ENCODE measurements at regions not wholly inside any gene's neighbourhood (a gene's known extent, or its start where the extent isn't known, plus 50 kb on each side); places are given as distances from the start of the nearest gene placed in this dataset.
A peak's percentile ranks its signal among the peaks of the same experiment; 100 is the strongest.
"Not testable (repeated sequence)": the region's sequence is repeated elsewhere in the genome, so short reads cannot be mapped to it uniquely, and the experiment has no call there.

- DNase-seq (ENCODE audit: low spot score) = no peak
These were observed 344.4 kb upstream of the SLC39A10 start for GRCh38 chr2:195312662-195313061.

- DNase-seq (ENCODE audit: low spot score) = no peak
These were observed 348.9 kb upstream of the SLC39A10 start for GRCh38 chr2:195308163-195308562.

- no peak for DNase-seq (ENCODE audit: low spot score)
These were observed 349.3 kb upstream of the SLC39A10 start for GRCh38 chr2:195307751-195308150.

GRCh38 chr2:195304310-195304709 is 352.7 kb upstream of the SLC39A10 start:
- no peak for DNase-seq (ENCODE audit: low spot score)

GRCh38 chr2:195300631-195301030 is 356.4 kb upstream of the SLC39A10 start:
- DNase-seq (ENCODE audit: low spot score) = no peak

- no peak for DNase-seq (ENCODE audit: low spot score)
These were observed 357.4 kb upstream of the SLC39A10 start for GRCh38 chr2:195299600-195299999.

GRCh38 chr2:195296490-195296889 is 360.5 kb upstream of the SLC39A10 start:
- no peak for DNase-seq (ENCODE audit: low spot score)

GRCh38 chr2:195289081-195289480 is 367.9 kb upstream of the SLC39A10 start:
- DNase-seq (ENCODE audit: low spot score) = no peak

- DNase-seq (ENCODE audit: low spot score) = no peak
These were observed 377.1 kb upstream of the SLC39A10 start for GRCh38 chr2:195279840-195280427.

GRCh38 chr2:195270466-195271039 is 386.5 kb upstream of the SLC39A10 start:
- no peak for DNase-seq (ENCODE audit: low spot score)

GRCh38 chr2:195269220-195269619 is 387.8 kb upstream of the SLC39A10 start:
- DNase-seq (ENCODE audit: low spot score) = no peak

- DNase-seq (ENCODE audit: low spot score) = no peak
These were observed 399.0 kb upstream of the SLC39A10 start for GRCh38 chr2:195257979-195258378.

- DNase-seq (ENCODE audit: low spot score) = no peak
These were observed 405.0 kb upstream of the SLC39A10 start for GRCh38 chr2:195252018-195252417.

- no peak for DNase-seq (ENCODE audit: low spot score)
These were observed 405.8 kb upstream of the SLC39A10 start for GRCh38 chr2:195251214-195251613.

- no peak for DNase-seq (ENCODE audit: low spot score)
These were observed 418.2 kb upstream of the SLC39A10 start for GRCh38 chr2:195238826-195239225.

GRCh38 chr2:195238379-195238778 is 418.6 kb upstream of the SLC39A10 start:
- DNase-seq (ENCODE audit: low spot score) = no peak

GRCh38 chr2:195228547-195228946 is 428.5 kb upstream of the SLC39A10 start:
- not testable (repeated sequence) for DNase-seq (ENCODE audit: low spot score)

GRCh38 chr2:195214072-195214471 is 443.0 kb upstream of the SLC39A10 start:
- DNase-seq (ENCODE audit: low spot score) = no peak

GRCh38 chr2:195212586-195212985 is 444.4 kb upstream of the SLC39A10 start:
- DNase-seq (ENCODE audit: low spot score) = no peak

GRCh38 chr2:195202163-195202845 is 454.7 kb upstream of the SLC39A10 start:
- DNase-seq (ENCODE audit: low spot score) = peak; percentile 15

GRCh38 chr2:195199864-195200263 is 457.2 kb upstream of the SLC39A10 start:
- DNase-seq (ENCODE audit: low spot score) = no peak

- DNase-seq (ENCODE audit: low spot score) = no peak
These were observed 475.8 kb upstream of the SLC39A10 start for GRCh38 chr2:195181059-195181705.

GRCh38 chr2:195168369-195168768 is 488.7 kb upstream of the SLC39A10 start:
- DNase-seq (ENCODE audit: low spot score) = no peak

Data from CD4-positive, alpha-beta T cell treated with Interleukin-6 at 100 ng/mL for 8 hours (primary cell).